AG09319 (cell line): ENCODE measurements at regions not wholly inside any gene's neighbourhood (a gene's known extent, or its start where the extent isn't known, plus 50 kb on each side); places are given as distances from the start of the nearest gene placed in this dataset.

ENCODE experiments used
- DNase-seq: peaks from one replicate; pipeline ENCODE4 v3.0.0-alpha.2; 2010; ENCODE audit warnings: low read depth; ENCODE audit errors: extremely low read depth
- CTCF ChIP-seq: IDR thresholded peaks from 2 replicates; pipeline ENCODE4 v1.5.1; 2011; ENCODE audit warnings: low read depth, mild to moderate bottlenecking, inconsistent platforms, low read length, moderate library complexity

DNA sequence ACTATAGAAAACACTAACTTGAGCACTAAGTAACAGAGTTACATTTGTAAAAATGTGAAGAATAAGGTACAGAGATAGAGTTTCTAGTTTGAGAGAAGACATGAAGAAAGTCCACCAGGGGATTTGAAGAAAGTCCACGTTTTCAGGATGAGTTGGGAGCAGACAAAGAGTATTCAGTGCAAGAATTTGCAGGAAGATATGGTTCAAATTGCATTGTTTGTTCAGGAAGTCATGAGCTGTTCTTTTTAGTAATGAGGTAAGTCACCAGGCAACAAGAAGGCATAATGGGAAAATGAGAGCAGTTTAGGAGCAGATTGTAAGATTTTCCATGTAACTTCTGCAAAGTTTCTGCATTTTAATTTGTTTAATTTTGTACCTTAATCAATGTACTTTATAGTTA, 618.0 kb downstream of the DACH1 start:
- TF ChIP-seq CTCF: no peak

GRCh38 chr13:71244161-71244560, 622.8 kb downstream of the DACH1 start:
- no peak for DNase-seq
- no peak for TF ChIP-seq CTCF

More for the DNA sequence above, 618.0 kb downstream of the DACH1 start:
- no peak for DNase-seq

DNA sequence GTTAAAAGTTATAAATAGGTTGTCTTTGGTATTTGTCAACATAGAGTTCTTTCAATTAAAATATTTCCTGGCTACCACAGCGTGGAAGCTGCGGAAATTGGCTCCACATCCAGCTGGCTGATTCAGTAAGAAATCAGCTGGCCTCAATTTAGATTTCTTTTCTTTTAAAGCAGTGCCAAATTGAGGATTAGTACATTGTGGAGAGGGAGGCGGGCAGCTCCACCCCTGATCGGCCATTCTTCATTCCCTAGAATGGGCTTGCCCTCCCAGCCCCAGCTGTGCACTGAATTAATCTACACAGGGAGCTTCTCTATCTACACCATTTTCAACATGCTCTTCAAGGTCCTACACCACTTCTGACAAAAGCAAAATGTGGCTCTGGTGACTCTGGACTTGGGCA, 624.8 kb downstream of the DACH1 start:
- DNase-seq: no peak
- no peak for TF ChIP-seq CTCF

DNA sequence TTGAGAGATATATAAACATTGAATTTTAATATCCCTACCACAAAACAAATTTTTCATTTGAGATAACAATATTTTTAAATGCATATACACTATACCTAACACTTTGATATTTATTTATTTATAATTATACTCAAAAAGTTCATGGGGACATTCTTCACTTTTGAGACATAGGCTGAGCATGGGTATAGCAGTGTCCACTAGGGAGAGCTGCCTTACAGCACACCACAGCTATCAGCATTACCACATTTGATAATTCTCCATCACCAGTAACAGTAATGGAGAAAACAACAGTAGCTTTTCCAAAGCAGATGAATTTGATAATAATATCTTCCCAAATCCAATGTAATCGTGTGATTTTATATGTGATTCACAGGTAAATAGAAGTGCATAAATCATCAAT, 626.1 kb downstream of the DACH1 start:
- DNase-seq: no peak

GRCh38 chr13:71237332-71237731, 629.7 kb downstream of the DACH1 start:
- no peak for TF ChIP-seq CTCF
- no peak for DNase-seq

More for the DNA sequence above, 626.1 kb downstream of the DACH1 start:
- peak; percentile 39 for TF ChIP-seq CTCF

DNA sequence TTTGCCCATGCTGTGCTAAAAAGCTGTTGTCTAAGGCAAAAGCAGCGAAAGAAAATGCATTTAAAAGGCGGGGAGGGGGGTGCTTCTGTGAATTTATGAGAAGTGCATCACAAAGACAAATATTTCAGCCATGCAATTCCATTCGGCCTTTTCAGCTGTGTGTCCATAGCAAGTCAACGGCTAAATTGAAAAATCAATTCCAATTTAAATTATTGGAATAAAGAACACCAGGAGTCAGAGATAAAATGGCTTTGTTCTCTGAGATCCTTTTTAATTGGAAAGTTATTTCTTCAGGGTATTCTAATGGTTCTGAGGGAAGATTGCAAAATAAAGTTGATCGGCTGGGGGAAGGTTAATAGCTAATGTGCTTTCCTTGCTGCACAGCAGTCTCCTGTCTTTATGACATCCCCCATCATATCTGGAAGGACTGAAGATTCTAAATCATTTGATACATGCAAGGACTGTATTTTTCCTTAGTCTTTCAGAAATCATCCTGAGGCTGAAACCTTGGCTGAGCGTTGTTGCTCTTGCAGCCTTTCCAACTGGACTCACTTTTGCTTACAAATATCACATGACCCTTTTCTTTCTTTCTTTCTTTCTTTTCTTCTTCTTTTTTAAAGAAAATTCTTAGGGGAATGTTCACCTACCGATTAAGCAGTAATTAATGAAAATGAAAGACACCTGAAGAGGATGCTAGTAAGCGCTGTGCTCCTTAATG, 647.1 kb downstream of the DACH1 start:
- no peak for DNase-seq
- no peak for TF ChIP-seq CTCF

- DNase-seq: no peak
These were observed 648.0 kb downstream of the DACH1 start for GRCh38 chr13:71218960-71219359.

More at GRCh38 chr13:71218960-71219359, 648.0 kb downstream of the DACH1 start:
- no peak for TF ChIP-seq CTCF
